H7 (cell line): ENCODE measurements at regions not wholly inside any gene's neighbourhood (a gene's known extent, or its start where the extent isn't known, plus 50 kb on each side); places are given as distances from the start of the nearest gene placed in this dataset.

Source experiments
- DNase-seq: peaks from one replicate; pipeline ENCODE4 v3.0.0; 2012
- H3K27me3 ChIP-seq: 2 replicates; pipeline ENCODE4 v1.6.0; 2011; ENCODE audit warnings: mild to moderate bottlenecking, low read length; ENCODE audit not compliant: control insufficient read depth, insufficient read depth
- H3K36me3 ChIP-seq: replicated peaks from 2 replicates; pipeline ENCODE4 v1.5.1; 2011; ENCODE audit warnings: low read length; ENCODE audit not compliant: control insufficient read depth, insufficient read depth
- H3K4me3 ChIP-seq: 2 replicates; pipeline ENCODE4 v1.5.1; 2011; ENCODE audit warnings: low read depth, mild to moderate bottlenecking, control low read depth, low read length, moderate library complexity; ENCODE audit not compliant: insufficient read depth

- Histone ChIP-seq H3K36me3 (no peaks in the 10 kb centered on the region), H3K4me3 (no peak overlapping the region), H3K27me3 (no peaks in the 10 kb centered on the region)
- no peak for DNase-seq
These were observed 222.7 kb downstream of the SNX19 start for GRCh38 chr11:130693543-130693942.

DNA sequence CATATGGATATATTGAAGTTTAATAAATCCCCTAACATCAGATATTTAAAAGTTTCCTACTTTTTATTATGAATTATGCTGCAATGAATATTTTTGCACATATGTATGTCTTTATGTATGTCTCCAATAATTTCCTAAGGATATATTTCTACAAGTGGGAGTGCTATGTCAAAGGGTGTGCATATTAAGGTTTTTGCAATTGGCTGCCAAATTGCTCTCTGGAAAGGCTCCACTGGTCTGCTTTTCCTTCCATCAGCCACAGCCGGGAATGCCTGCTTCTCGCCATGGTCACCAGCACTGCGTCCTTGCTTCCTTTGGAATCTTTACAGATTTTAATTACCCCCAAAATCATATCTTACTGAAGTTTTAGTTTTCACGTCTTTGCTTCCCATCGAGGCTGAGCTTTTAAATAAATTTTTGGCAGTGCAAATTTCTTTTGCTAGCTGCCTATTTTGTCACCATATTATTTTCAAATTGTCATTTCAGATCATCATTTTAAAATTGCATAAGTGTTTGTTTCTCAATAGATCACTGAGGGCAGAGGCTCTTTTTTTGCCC lies 221.7 kb downstream of the SNX19 start:
- no peaks in the 10 kb centered on the region for H3K36me3 ChIP-seq
- no peak for DNase-seq

DNA sequence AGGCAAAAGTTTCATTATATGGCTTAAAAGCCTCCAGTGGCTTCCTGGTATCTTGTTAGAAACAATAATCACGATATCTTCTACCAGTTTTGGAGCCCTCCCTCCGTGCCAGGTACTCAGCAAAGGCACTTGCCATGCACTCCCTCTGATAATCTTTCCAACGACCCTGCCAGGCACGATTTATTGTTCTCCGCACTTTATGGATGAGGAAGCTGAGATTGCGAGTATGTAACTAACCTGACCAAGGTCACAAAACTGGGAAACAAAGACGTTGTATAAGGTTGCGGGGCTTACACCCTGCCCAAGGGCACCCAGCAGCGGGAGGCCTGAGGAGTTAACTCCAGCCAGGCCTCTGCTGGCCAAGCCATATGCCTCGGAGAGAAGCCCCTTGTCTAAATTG lies 218.1 kb downstream of the SNX19 start:
- H3K36me3 ChIP-seq, result no peaks in the 10 kb centered on the region
- H3K27me3 ChIP-seq, result no peaks in the 10 kb centered on the region
- H3K4me3 ChIP-seq, result no peak overlapping the region
- DNase-seq, result no peak

More for the DNA sequence above, 221.7 kb downstream of the SNX19 start:
- H3K27me3 ChIP-seq, result no peaks in the 10 kb centered on the region
- H3K4me3 ChIP-seq, result no peak overlapping the region

DNA sequence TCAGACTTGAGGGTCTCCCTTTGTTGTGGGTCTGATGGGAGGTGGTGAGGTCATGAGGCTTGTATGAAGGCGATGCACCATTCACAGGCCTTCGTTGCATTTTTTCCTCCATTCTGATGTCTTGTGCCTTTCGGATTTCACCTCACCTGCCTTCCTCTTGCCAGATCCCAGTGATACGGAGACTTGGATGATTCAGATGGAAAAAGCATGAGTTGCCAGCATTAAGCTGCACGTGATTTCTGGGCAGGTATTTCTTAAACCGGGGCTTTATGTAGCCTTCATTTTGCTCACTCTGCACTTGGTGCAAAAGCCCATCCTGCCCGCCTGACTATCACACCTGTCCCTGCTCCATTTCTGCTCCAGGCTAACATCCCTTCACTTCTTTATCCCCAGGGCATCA lies 216.7 kb downstream of the SNX19 start:
- no peak for DNase-seq
- Histone ChIP-seq H3K27me3 (no peaks in the 10 kb centered on the region), H3K4me3 (no peak overlapping the region), H3K36me3 (no peaks in the 10 kb centered on the region)

DNA sequence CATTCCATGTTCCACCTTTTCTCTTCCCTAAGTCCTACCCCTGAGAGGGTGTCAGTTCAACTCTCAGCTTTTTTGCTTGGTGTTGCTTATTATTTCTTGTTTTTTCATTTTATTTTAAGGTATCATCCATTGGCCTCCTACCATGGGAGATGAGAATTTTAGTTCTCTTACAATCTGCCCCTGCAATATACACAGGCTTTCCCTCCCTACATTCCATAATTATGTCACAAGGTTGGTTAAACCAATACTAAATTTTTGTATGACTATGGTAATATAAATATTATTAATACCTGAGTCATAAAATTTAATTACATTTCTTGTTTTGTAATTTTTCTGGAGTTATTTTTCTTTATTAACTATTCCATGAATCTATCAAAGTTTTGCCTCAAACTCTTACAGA lies 216.2 kb downstream of the SNX19 start:
- Histone ChIP-seq H3K4me3 (no peak overlapping the region), H3K36me3 (no peaks in the 10 kb centered on the region), H3K27me3 (no peaks in the 10 kb centered on the region)
- no peak for DNase-seq

- no peak overlapping the region for H3K4me3 ChIP-seq
- no peak for DNase-seq
- no peaks in the 10 kb centered on the region for H3K27me3 ChIP-seq
- no peaks in the 10 kb centered on the region for H3K36me3 ChIP-seq
These were observed 212.6 kb downstream of the SNX19 start for GRCh38 chr11:130703489-130704190.

DNA sequence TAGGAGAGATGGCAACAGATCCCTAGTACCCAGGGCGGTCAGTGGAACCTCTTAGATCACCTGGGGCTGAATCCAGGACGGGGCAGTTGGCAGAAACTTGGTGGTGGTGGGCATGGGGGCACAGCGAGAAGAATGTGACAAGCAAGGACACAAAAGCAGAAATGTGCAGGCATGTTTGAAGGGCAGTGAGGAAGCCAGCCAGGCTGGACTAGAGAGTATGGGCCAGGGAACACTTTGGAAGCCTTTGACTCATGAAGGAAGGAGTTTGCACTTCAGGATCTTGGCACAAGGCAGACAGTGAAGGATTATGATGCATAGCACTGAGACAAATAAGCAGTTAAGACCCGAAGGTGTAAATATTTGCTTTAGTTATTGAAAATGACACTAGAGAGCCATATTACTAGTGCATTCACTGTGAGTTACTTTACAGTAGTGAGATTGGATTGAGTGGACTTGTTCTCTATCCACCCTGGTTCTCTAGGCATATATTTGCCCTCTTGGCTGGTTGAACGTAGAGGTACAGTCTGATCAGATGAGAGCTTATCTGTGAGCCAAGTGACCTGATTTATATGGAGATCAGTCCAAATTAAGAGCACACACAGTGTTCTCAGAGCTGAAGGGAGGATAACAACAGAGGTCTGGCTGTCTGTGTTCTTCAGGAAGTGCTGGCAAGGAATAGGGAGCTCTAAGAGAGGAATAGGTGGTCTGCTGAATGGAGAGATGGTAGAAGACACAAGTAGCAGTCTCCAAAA lies 210.4 kb downstream of the SNX19 start:
- DNase-seq, result no peak

DNA sequence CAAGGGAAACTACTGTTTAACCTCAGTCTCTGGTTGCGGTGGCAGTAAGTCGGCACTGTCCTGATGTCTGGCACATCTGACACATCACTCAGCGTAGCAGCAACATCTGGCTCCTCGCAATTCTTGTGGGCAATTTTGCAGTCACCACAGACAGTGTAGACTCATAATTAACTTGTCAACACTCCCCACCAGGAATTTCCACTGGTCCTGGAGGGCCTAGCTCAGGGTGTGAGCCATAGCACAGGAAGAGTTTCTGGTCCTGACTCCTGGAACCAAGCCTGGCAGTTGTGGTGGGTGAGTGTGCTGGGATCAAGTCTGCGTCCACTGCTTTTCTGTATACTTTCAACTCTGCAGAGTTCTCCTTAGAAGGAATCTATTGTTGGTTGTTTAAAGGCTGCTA lies 209.7 kb downstream of the SNX19 start:
- H3K36me3 ChIP-seq, result no peaks in the 10 kb centered on the region
- H3K4me3 ChIP-seq, result no peak overlapping the region
- no peak for DNase-seq
- H3K27me3 ChIP-seq, result no peaks in the 10 kb centered on the region

More for the DNA sequence above, 210.4 kb downstream of the SNX19 start:
- H3K4me3 ChIP-seq, result no peak overlapping the region
- no peaks in the 10 kb centered on the region for H3K27me3 ChIP-seq
- H3K36me3 ChIP-seq, result no peaks in the 10 kb centered on the region

DNA sequence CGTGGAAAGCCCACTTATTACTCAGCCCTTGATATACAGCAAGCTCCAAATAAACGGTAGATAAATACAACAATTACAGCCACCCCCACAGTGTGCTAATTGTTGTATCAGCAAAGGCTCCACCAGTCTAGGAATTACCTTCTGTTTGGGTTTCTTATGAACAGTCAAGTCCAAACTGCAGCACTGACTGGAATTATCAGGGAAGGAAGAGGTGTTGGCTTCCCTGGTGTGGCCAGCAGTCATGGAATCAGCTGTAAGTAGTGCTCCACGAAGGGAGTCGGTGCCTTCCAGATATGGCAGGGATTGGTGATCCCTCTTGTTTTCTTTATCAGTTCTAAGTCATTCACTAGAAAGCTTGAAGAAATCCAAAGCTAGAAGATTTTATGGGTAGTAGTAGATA lies 209.1 kb downstream of the SNX19 start:
- no peak for DNase-seq
- Histone ChIP-seq H3K36me3 (no peaks in the 10 kb centered on the region), H3K4me3 (no peak overlapping the region), H3K27me3 (no peaks in the 10 kb centered on the region)

DNA sequence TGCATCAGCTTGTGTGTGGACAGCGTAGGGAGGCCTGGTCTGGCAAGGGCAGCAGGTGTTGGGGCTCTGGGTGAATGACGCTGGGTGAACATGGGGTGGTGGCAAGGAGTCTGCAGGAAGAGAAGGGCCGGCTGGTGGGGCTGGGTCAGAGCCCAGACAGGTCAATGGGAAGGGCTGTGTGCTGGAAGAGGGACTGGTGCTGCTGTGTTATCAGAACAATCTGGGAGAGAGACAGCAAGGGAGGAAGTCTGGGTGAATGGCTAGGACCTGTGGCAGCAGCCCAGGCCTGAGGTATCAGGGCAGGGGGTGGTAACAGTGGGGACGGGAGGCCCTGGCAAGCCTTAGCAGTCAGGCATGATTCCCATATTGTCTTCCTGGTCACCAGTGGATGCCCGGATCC lies 206.7 kb downstream of the SNX19 start:
- Histone ChIP-seq H3K36me3 (no peaks in the 10 kb centered on the region), H3K4me3 (no peak overlapping the region), H3K27me3 (no peaks in the 10 kb centered on the region)
- DNase-seq, result no peak

DNA sequence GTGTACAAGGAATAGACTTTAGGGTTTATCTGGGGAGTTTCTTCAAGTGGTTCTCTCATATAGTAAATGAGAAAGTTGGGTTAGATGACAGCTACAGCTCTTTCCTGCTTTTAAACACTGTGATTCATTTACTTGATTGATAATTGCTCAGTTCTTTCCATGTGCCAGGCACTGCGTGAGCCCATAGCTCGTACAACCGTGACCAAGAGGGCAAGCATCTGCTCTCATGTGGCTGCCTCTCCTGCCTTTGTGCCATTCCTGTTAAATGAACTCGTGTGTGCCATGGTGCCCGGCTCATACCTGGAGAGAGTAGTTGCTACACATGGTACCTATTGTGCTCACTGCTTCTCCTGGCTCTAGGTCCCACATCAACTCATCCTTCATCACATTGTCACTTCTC lies 206.3 kb downstream of the SNX19 start:
- H3K27me3 ChIP-seq, result no peaks in the 10 kb centered on the region
- no peaks in the 10 kb centered on the region for H3K36me3 ChIP-seq
- no peak for DNase-seq
- no peak overlapping the region for H3K4me3 ChIP-seq

DNA sequence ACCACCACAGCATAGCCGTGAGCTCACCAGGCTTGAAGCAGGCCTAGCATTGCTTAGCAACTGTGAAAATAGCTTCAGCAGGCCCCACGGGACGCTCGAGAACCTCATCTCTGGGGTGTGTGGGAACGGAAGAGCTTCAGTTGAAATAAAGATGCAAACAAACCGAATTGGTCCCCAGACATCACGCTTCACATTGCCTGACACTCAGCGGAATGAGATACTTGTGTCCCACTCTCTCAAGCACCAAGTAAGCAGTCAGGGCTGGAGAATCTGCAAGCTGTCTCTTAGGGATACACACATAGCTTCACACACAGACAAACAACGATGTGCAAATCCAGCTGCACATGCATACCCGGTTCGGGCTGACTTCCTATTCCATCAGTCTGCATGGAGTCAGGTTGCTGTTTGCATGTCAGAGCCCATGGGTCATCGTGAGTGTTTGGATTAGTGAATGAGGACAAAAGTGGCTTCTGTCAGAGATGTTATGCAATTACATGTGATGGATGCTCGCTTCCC lies 205.7 kb downstream of the SNX19 start:
- no peaks in the 10 kb centered on the region for H3K36me3 ChIP-seq
- H3K27me3 ChIP-seq, result no peaks in the 10 kb centered on the region
- no peak for DNase-seq
- H3K4me3 ChIP-seq, result no peak overlapping the region

- Histone ChIP-seq H3K4me3 (no peak overlapping the region), H3K36me3 (no peaks in the 10 kb centered on the region), H3K27me3 (no peaks in the 10 kb centered on the region)
- no peak for DNase-seq
These were observed 205.1 kb downstream of the SNX19 start for GRCh38 chr11:130711193-130711592.

DNA sequence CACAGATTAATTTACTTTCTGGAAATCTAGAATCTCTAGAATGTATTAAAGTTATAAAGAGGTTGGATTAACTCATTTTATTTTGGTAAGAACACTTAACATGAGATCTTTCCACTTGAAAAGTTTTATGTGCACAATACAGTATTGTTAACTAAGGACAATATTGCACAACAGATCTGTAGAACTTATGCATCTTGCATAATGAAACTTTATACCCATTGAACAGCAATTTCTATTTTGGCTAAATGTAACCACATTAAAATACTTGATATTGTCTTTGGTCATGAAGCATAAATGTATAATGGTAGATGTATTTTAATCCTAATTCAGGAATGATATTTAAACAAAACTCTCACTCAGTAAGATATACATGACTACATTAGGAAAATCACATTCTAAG lies 203.8 kb downstream of the SNX19 start:
- H3K4me3 ChIP-seq, result no peak overlapping the region
- no peaks in the 10 kb centered on the region for H3K36me3 ChIP-seq
- DNase-seq, result no peak

More for the DNA sequence above, 203.8 kb downstream of the SNX19 start:
- no peaks in the 10 kb centered on the region for H3K27me3 ChIP-seq
